Activated CD8-positive, alpha-beta T cell treated with anti-CD3 and anti-CD28 coated beads for 36 hours (primary cell): ENCODE measurements at regions not wholly inside any gene's neighbourhood (a gene's known extent, or its start where the extent isn't known, plus 50 kb on each side); places are given as distances from the start of the nearest gene placed in this dataset.
"Not testable (repeated sequence)": the region's sequence is repeated elsewhere in the genome, so short reads cannot be mapped to it uniquely, and the experiment has no call there.

Experiments
- ATAC-seq: fragments of 200-7000 bp; cut with Tn5 transposase; one replicate; pipeline ENCODE4 v1.10.0; 2021; ENCODE audit warnings: mild to moderate bottlenecking, moderate library complexity
- CTCF ChIA-PET: fragments of 350-600 bp; sonication (Branson Sonifier 250); formaldehyde crosslinking; loops from one replicate; lab custom pipeline; 2021; ENCODE audit warnings: antibody characterized with exemption; lab: Charles Lee
- POLR2A ChIA-PET: fragments of 350-600 bp; sonication (Branson Sonifier 250); formaldehyde crosslinking; loops from one replicate; lab custom pipeline; 2021; ENCODE audit warnings: antibody characterized with exemption; lab: Charles Lee
- DNase-seq: peaks from one replicate; pipeline ENCODE4 v3.0.0-alpha.2; 2020
- H3K27ac Mint-ChIP-seq: one replicate; pipeline ENCODE4 v1.8.0; 2021; ENCODE audit warnings: mild to moderate bottlenecking, mixed read lengths
- H3K27me3 Mint-ChIP-seq: one replicate; pipeline ENCODE4 v1.8.0; 2021; ENCODE audit warnings: mixed read lengths
- H3K36me3 Mint-ChIP-seq: one replicate; pipeline ENCODE4 v1.8.0; 2021; ENCODE audit warnings: low read depth, mixed read lengths
- H3K4me1 Mint-ChIP-seq: one replicate; pipeline ENCODE4 v1.8.0; 2021; ENCODE audit warnings: low read depth, mixed read lengths
- H3K4me3 Mint-ChIP-seq: one replicate; pipeline ENCODE4 v1.8.0; 2021; ENCODE audit warnings: mild to moderate bottlenecking, moderate library complexity, mixed read lengths
- H3K9me3 Mint-ChIP-seq: one replicate; pipeline ENCODE4 v1.8.0; 2021; ENCODE audit warnings: mixed read lengths
- CTCF ChIP-seq: fragments of 200-600 bp; IDR thresholded peaks from one replicate; pipeline ENCODE4 v1.8.0; 2022; ENCODE audit warnings: antibody characterized with exemption, mild to moderate bottlenecking
- intact Hi-C: fragments of 100-400 bp; cut with micrococcal nuclease; formaldehyde crosslinking; loops from one replicate; pipeline ENCODE4 v1.10.0; 2022

GRCh38 chr2:150066490-150066889, 421.0 kb downstream of the RND3 start:
- ATAC-seq (no peak), DNase-seq (no peak)
- Mint-ChIP-seq H3K4me1 (no peaks in the 10 kb centered on the region), H3K36me3 (no peaks in the 10 kb centered on the region), H3K4me3 (no peak overlapping the region), H3K27me3 (no peaks in the 10 kb centered on the region), H3K27ac (no peak overlapping the region), H3K9me3 (peaks cover 2% of the 10 kb centered on the region)
- CTCF ChIA-PET: no interaction called here
- intact Hi-C loops: no loop called here
- POLR2A ChIA-PET: no interaction called here
- no peak for TF ChIP-seq CTCF

DNA sequence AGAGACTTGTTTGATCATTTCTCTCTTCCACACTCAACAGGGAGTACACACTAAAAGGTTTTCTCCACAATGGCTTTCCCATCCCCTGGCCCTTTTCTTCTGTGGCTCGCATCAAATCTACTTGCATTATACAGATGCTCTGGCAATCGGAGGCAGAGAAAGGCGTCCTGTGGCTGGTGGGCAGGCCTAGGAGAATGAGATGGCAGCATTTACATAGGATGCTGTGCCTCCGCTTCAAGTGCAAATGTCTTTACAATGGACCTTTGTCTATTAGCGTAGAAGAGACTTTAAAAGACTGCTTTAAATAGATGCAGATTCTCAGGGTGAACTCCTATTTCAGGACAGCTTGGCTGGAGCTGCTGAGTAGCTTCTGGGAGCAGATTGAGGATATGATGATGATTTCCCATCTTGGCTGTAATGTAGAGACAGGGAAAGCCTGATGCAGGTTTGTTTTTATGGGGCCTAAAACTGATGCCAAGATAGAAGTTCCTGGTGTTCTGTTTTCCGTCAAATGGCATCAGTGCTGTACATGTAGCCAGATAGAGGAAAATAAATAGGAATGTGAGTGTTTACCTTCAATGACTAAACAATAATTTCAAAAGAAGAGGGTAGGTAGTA, 423.4 kb downstream of the RND3 start:
- Mint-ChIP-seq H3K4me1 (no peaks in the 10 kb centered on the region), H3K36me3 (no peaks in the 10 kb centered on the region), H3K27me3 (no peaks in the 10 kb centered on the region), H3K9me3 (peaks cover 2% of the 10 kb centered on the region), H3K27ac (no peak overlapping the region), H3K4me3 (no peak overlapping the region)
- TF ChIP-seq CTCF: no peak
- DNase-seq: no peak
- ChIA-PET CTCF (no interaction called here), POLR2A (no interaction called here)
- ATAC-seq: no peak
- intact Hi-C loops: no loop called here

DNA sequence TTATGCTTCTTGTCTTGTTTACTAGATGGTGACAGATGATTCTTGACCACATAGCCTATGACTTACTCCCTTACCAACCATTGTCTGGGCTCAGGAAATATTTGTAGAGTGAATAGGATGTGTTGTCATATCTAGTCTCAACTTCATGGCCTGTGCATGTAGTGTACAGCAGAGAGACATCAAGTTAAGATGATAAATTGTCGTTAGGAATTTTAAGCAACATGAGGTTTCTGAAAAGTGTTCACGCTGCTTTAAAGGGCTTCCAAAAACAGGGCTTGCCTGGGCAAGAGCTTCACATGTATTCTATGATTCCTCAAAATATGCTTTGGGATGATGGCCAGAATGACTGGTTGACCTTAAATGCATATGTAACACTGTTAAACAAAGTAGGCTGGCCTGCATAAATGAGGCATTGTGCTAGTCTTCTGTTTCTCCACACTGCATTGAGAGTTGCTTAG, 424.0 kb downstream of the RND3 start:
- CTCF ChIA-PET: no interaction called here
- no peak for DNase-seq
- ATAC-seq: no peak
- POLR2A ChIA-PET: no interaction called here
- intact Hi-C loops: no loop called here
- Mint-ChIP-seq H3K27ac (no peak overlapping the region), H3K9me3 (peaks cover 2% of the 10 kb centered on the region), H3K36me3 (no peaks in the 10 kb centered on the region), H3K4me3 (no peak overlapping the region), H3K4me1 (no peaks in the 10 kb centered on the region), H3K27me3 (no peaks in the 10 kb centered on the region)
- TF ChIP-seq CTCF: no peak

DNA sequence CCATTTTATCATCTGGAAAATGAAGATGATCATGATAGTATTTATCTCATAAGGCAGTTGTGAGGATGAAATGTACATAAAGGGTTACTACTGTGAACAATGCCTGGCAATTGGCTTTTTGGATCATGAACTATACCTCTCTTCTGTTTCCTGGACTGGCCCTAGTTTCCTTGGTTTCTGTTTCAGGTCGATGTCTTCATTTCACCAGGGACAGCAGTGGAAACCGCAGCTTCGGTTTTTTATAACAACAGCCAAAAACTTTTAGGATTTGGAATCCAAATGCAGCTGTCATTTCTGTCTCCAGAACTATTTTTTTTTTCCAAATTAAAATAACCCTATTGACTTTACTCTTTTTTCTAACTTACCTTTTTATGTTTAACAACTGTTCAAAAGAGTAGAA, 425.1 kb downstream of the RND3 start:
- TF ChIP-seq CTCF: no peak
- H3K4me1 Mint-ChIP-seq: no peaks in the 10 kb centered on the region
- no peak overlapping the region for H3K4me3 Mint-ChIP-seq
- intact Hi-C loops: no loop called here
- ChIA-PET POLR2A (interaction anchor here (0.6 kb wide), 2 partner anchors 30 to 603 kb away, joined by 3 read pairs; no protein-coding TSS in a partner anchor), CTCF (no interaction called here)
- H3K36me3 Mint-ChIP-seq: no peaks in the 10 kb centered on the region
- H3K27me3 Mint-ChIP-seq: no peaks in the 10 kb centered on the region
- H3K9me3 Mint-ChIP-seq: peaks cover 2% of the 10 kb centered on the region
- DNase-seq (no peak), ATAC-seq (no peak)
- H3K27ac Mint-ChIP-seq: no peak overlapping the region

- DNase-seq (no peak), ATAC-seq (no peak)
- Mint-ChIP-seq H3K4me1 (no peaks in the 10 kb centered on the region), H3K27ac (no peak overlapping the region), H3K9me3 (peaks cover 2% of the 10 kb centered on the region), H3K36me3 (no peaks in the 10 kb centered on the region), H3K27me3 (no peaks in the 10 kb centered on the region), H3K4me3 (no peak overlapping the region)
- CTCF ChIA-PET: no interaction called here
- TF ChIP-seq CTCF: no peak
- intact Hi-C loops: no loop called here
- POLR2A ChIA-PET: no interaction called here
These were observed 427.1 kb downstream of the RND3 start for GRCh38 chr2:150060341-150060740.

DNA sequence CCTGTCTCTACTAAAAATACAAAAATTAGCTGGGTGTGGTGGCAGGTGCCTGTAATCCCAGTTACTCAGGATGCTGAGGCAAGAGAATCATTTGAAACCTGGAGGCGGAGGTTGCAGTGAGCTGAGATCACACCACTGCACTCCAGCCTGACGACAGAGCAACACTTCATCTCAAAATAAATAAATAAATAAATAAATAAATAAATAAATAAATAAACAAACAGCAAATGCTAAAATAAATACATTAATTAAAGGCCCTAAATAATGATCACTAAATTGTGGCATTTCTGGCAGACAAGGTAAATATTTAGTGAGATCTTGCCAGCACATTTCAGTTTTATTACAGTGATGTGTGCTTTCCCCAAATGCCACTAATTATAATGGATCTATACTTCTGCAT, 427.8 kb downstream of the RND3 start:
- H3K27me3 Mint-ChIP-seq: not testable (repeated sequence)

More for the DNA sequence above, 427.8 kb downstream of the RND3 start:
- POLR2A ChIA-PET, H3K27ac Mint-ChIP-seq, DNase-seq, H3K4me3 Mint-ChIP-seq, intact Hi-C loops, ATAC-seq, CTCF ChIA-PET, H3K4me1 Mint-ChIP-seq, H3K9me3 Mint-ChIP-seq, H3K36me3 Mint-ChIP-seq: not testable (repeated sequence)
